Vagina (tissue), 2 donors: ENCODE measurements at regions not wholly inside any gene's neighbourhood (a gene's known extent, or its start where the extent isn't known, plus 50 kb on each side); places are given as distances from the start of the nearest gene placed in this dataset.

ENCODE experiments used
- POLR2A ChIP-seq, 2 donors: fragments of 450-650 bp; IDR thresholded peaks; one replicate each; pipeline ENCODE4 v1.6.1; 2017; ENCODE audit warnings: antibody characterized with exemption in 2 of 2, mild to moderate bottlenecking in 2 of 2, moderate library complexity in 2 of 2
- POLR2AphosphoS5 ChIP-seq, 2 donors: sonication (generic); formaldehyde crosslinking; IDR thresholded peaks; one replicate each; pipeline ENCODE4 v1.9.0; 2017; ENCODE audit warnings: antibody characterized with exemption in 2 of 2, mild to moderate bottlenecking in 2 of 2, low read depth in 1 of 2; ENCODE audit not compliant: insufficient read depth in 1 of 2
- TF ChIP-seq, protein P1 (sequence below), 3 experiments: fragments of 450-650 bp in 2 of 3; fragments of 200-600 bp in 1 of 3; sonication (generic) in 1 of 3; IDR thresholded peaks; one replicate each; pipeline ENCODE4 v1.5.1; 2017 to 2019; ENCODE audit warnings: antibody characterized with exemption in 3 of 3, mild to moderate bottlenecking in 2 of 3, moderate library complexity in 2 of 3

- TF ChIP-seq, protein P1, sequence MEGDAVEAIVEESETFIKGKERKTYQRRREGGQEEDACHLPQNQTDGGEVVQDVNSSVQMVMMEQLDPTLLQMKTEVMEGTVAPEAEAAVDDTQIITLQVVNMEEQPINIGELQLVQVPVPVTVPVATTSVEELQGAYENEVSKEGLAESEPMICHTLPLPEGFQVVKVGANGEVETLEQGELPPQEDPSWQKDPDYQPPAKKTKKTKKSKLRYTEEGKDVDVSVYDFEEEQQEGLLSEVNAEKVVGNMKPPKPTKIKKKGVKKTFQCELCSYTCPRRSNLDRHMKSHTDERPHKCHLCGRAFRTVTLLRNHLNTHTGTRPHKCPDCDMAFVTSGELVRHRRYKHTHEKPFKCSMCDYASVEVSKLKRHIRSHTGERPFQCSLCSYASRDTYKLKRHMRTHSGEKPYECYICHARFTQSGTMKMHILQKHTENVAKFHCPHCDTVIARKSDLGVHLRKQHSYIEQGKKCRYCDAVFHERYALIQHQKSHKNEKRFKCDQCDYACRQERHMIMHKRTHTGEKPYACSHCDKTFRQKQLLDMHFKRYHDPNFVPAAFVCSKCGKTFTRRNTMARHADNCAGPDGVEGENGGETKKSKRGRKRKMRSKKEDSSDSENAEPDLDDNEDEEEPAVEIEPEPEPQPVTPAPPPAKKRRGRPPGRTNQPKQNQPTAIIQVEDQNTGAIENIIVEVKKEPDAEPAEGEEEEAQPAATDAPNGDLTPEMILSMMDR (IDR thresholded peaks at IDR 0.05), result no peak
- TF ChIP-seq POLR2A (IDR thresholded peaks at IDR 0.05) (no peak), POLR2AphosphoS5 (IDR thresholded peaks at IDR 0.05; ENCODE audit: insufficient read depth in 1 of 2, low read depth in 1 of 2) (no peak)
These were observed 119.0 kb upstream of the TBC1D5 start for GRCh38 chr3:17861476-17861875.
